Activated CD4-positive, alpha-beta memory T cell treated with anti-CD3 and anti-CD28 coated beads for 36 hours (primary cell): ENCODE measurements at regions not wholly inside any gene's neighbourhood (a gene's known extent, or its start where the extent isn't known, plus 50 kb on each side); places are given as distances from the start of the nearest gene placed in this dataset.

Source experiments
- CTCF ChIA-PET: fragments of 350-600 bp; sonication (Branson Sonifier 250); formaldehyde crosslinking; loops from one replicate; lab custom pipeline; 2021; ENCODE audit warnings: antibody characterized with exemption, inconsistent platforms; lab: Charles Lee
- POLR2A ChIA-PET: fragments of 350-600 bp; sonication (Branson Sonifier 250); formaldehyde crosslinking; loops from one replicate; lab custom pipeline; 2021; ENCODE audit warnings: antibody characterized with exemption; lab: Charles Lee
- DNase-seq: peaks from one replicate; pipeline ENCODE4 v3.0.0-alpha.2; 2020
- H3K27ac Mint-ChIP-seq: one replicate; pipeline ENCODE4 v1.8.0; 2021; ENCODE audit warnings: mixed read lengths
- H3K27me3 Mint-ChIP-seq: one replicate; pipeline ENCODE4 v1.8.0; 2021; ENCODE audit warnings: mixed read lengths
- H3K36me3 Mint-ChIP-seq: one replicate; pipeline ENCODE4 v1.8.0; 2021; ENCODE audit warnings: mixed read lengths
- H3K4me1 Mint-ChIP-seq: one replicate; pipeline ENCODE4 v1.8.0; 2021; ENCODE audit warnings: low read depth, mixed read lengths
- H3K4me3 Mint-ChIP-seq: one replicate; pipeline ENCODE4 v1.8.0; 2021; ENCODE audit warnings: mild to moderate bottlenecking, mixed read lengths
- H3K9me3 Mint-ChIP-seq: one replicate; pipeline ENCODE4 v1.8.0; 2021; ENCODE audit warnings: mixed read lengths
- intact Hi-C: fragments of 100-400 bp; cut with micrococcal nuclease; formaldehyde crosslinking; loops from one replicate; pipeline ENCODE4 v1.15.1; 2023

GRCh38 chr7:156448918-156449317, 191.7 kb upstream of the RNF32 start:
- Mint-ChIP-seq H3K4me3 (no peak overlapping the region), H3K27me3 (peaks cover 1% of the 10 kb centered on the region), H3K9me3 (no peaks in the 10 kb centered on the region), H3K4me1 (no peaks in the 10 kb centered on the region), H3K36me3 (no peaks in the 10 kb centered on the region), H3K27ac (no peak overlapping the region)
- intact Hi-C loops, result no loop called here
- POLR2A ChIA-PET, result no interaction called here
- DNase-seq, result no peak
- CTCF ChIA-PET, result no interaction called here

- no peak overlapping the region for H3K27ac Mint-ChIP-seq
- CTCF ChIA-PET, result no interaction called here
Measured at GRCh38 chr7:156446990-156447389, 193.6 kb upstream of the RNF32 start.

GRCh38 chr7:156445997-156446761, 194.4 kb upstream of the RNF32 start:
- ChIA-PET POLR2A (no interaction called here), CTCF (no interaction called here)
- Mint-ChIP-seq H3K27ac (no peak overlapping the region), H3K27me3 (no peaks in the 10 kb centered on the region), H3K4me1 (no peaks in the 10 kb centered on the region), H3K36me3 (no peaks in the 10 kb centered on the region), H3K9me3 (no peaks in the 10 kb centered on the region), H3K4me3 (no peak overlapping the region)
- intact Hi-C loops, result no loop called here
- no peak for DNase-seq

More at GRCh38 chr7:156446990-156447389, 193.6 kb upstream of the RNF32 start:
- no peaks in the 10 kb centered on the region for H3K4me1 Mint-ChIP-seq
- H3K27me3 Mint-ChIP-seq, result no peaks in the 10 kb centered on the region
- H3K36me3 Mint-ChIP-seq, result no peaks in the 10 kb centered on the region
- no peak for DNase-seq
- intact Hi-C loops, result no loop called here
- no peaks in the 10 kb centered on the region for H3K9me3 Mint-ChIP-seq
- POLR2A ChIA-PET, result no interaction called here
- H3K4me3 Mint-ChIP-seq, result no peak overlapping the region

GRCh38 chr7:156442516-156442915, 198.1 kb upstream of the RNF32 start:
- Mint-ChIP-seq H3K27me3 (no peaks in the 10 kb centered on the region), H3K9me3 (no peaks in the 10 kb centered on the region), H3K36me3 (no peaks in the 10 kb centered on the region), H3K4me3 (no peak overlapping the region), H3K4me1 (no peaks in the 10 kb centered on the region), H3K27ac (no peak overlapping the region)
- no peak for DNase-seq
- intact Hi-C loops, result no loop called here
- POLR2A ChIA-PET, result interaction anchor here (0.7 kb wide), 1 partner anchor 586 kb away, joined by 3 read pairs; no protein-coding TSS in a partner anchor
- CTCF ChIA-PET, result interaction anchor here (1.4 kb wide), 1 partner anchor 13 kb away, joined by 3 read pairs; no protein-coding TSS in a partner anchor

GRCh38 chr7:156440456-156440855, 200.1 kb upstream of the RNF32 start:
- Mint-ChIP-seq H3K4me1 (no peaks in the 10 kb centered on the region), H3K27ac (no peak overlapping the region), H3K27me3 (no peaks in the 10 kb centered on the region), H3K4me3 (no peak overlapping the region), H3K9me3 (no peaks in the 10 kb centered on the region), H3K36me3 (no peaks in the 10 kb centered on the region)
- DNase-seq, result no peak
- ChIA-PET CTCF (no interaction called here), POLR2A (no interaction called here)
- intact Hi-C loops, result no loop called here

GRCh38 chr7:156438011-156438410, 202.6 kb upstream of the RNF32 start:
- ChIA-PET CTCF (no interaction called here), POLR2A (no interaction called here)

GRCh38 chr7:156437021-156437614, 203.5 kb upstream of the RNF32 start:
- ChIA-PET CTCF (no interaction called here), POLR2A (no interaction called here)
- DNase-seq, result no peak
- Mint-ChIP-seq H3K9me3 (no peaks in the 10 kb centered on the region), H3K4me1 (no peaks in the 10 kb centered on the region), H3K36me3 (no peaks in the 10 kb centered on the region), H3K27ac (no peak overlapping the region), H3K27me3 (peaks cover 5% of the 10 kb centered on the region), H3K4me3 (no peak overlapping the region)
- intact Hi-C loops, result no loop called here

More at GRCh38 chr7:156438011-156438410, 202.6 kb upstream of the RNF32 start:
- H3K36me3 Mint-ChIP-seq, result no peaks in the 10 kb centered on the region
- H3K9me3 Mint-ChIP-seq, result no peaks in the 10 kb centered on the region
- H3K4me3 Mint-ChIP-seq, result no peak overlapping the region
- H3K4me1 Mint-ChIP-seq, result no peaks in the 10 kb centered on the region
- intact Hi-C loops, result no loop called here
- H3K27ac Mint-ChIP-seq, result no peak overlapping the region
- DNase-seq, result no peak
- H3K27me3 Mint-ChIP-seq, result peaks cover 5% of the 10 kb centered on the region

GRCh38 chr7:156435486-156436231, 204.9 kb upstream of the RNF32 start:
- POLR2A ChIA-PET, result no interaction called here
- H3K9me3 Mint-ChIP-seq, result no peaks in the 10 kb centered on the region
- H3K36me3 Mint-ChIP-seq, result no peaks in the 10 kb centered on the region
- no peak for DNase-seq
- CTCF ChIA-PET, result no interaction called here
- no peak overlapping the region for H3K27ac Mint-ChIP-seq
- intact Hi-C loops, result no loop called here
- H3K27me3 Mint-ChIP-seq, result peaks cover 5% of the 10 kb centered on the region
- H3K4me3 Mint-ChIP-seq, result no peak overlapping the region
- no peaks in the 10 kb centered on the region for H3K4me1 Mint-ChIP-seq

- Mint-ChIP-seq H3K27ac (no peak overlapping the region), H3K9me3 (no peaks in the 10 kb centered on the region), H3K36me3 (no peaks in the 10 kb centered on the region), H3K4me3 (no peak overlapping the region), H3K4me1 (no peaks in the 10 kb centered on the region), H3K27me3 (peaks cover 5% of the 10 kb centered on the region)
- DNase-seq, result no peak
- POLR2A ChIA-PET, result no interaction called here
- intact Hi-C loops, result no loop called here
- CTCF ChIA-PET, result no interaction called here
Measured at GRCh38 chr7:156434706-156435105, 205.9 kb upstream of the RNF32 start.

- Mint-ChIP-seq H3K4me3 (no peak overlapping the region), H3K9me3 (no peaks in the 10 kb centered on the region), H3K36me3 (no peaks in the 10 kb centered on the region), H3K27ac (no peak overlapping the region), H3K27me3 (peaks cover 5% of the 10 kb centered on the region), H3K4me1 (no peaks in the 10 kb centered on the region)
- ChIA-PET POLR2A (no interaction called here), CTCF (no interaction called here)
- intact Hi-C loops, result no loop called here
- no peak for DNase-seq
Measured at GRCh38 chr7:156432018-156432417, 208.6 kb upstream of the RNF32 start.

GRCh38 chr7:156430109-156430508, 210.5 kb upstream of the RNF32 start:
- H3K9me3 Mint-ChIP-seq, result no peaks in the 10 kb centered on the region
- CTCF ChIA-PET, result interaction anchor here (0.7 kb wide), 1 partner anchor 1031 kb away, joined by 5 read pairs; no protein-coding TSS in a partner anchor
- no peak overlapping the region for H3K4me3 Mint-ChIP-seq
- no peak for DNase-seq
- no peak overlapping the region for H3K27ac Mint-ChIP-seq
- intact Hi-C loops, result no loop called here
- peaks cover 6% of the 10 kb centered on the region for H3K27me3 Mint-ChIP-seq
- H3K36me3 Mint-ChIP-seq, result no peaks in the 10 kb centered on the region
- H3K4me1 Mint-ChIP-seq, result no peaks in the 10 kb centered on the region
- POLR2A ChIA-PET, result no interaction called here

GRCh38 chr7:156429514-156429913, 211.1 kb upstream of the RNF32 start:
- H3K4me1 Mint-ChIP-seq, result no peaks in the 10 kb centered on the region
- no peaks in the 10 kb centered on the region for H3K36me3 Mint-ChIP-seq
- DNase-seq, result no peak
- H3K4me3 Mint-ChIP-seq, result no peak overlapping the region
- no peak overlapping the region for H3K27ac Mint-ChIP-seq
- CTCF ChIA-PET, result no interaction called here
- intact Hi-C loops, result no loop called here
- H3K9me3 Mint-ChIP-seq, result no peaks in the 10 kb centered on the region
- peaks cover 12% of the 10 kb centered on the region for H3K27me3 Mint-ChIP-seq
- POLR2A ChIA-PET, result no interaction called here
